ENCODE measurements at regions not wholly inside any gene's neighbourhood (a gene's known extent, or its start where the extent isn't known, plus 50 kb on each side); places are given as distances from the start of the nearest gene placed in this dataset.

DNA sequence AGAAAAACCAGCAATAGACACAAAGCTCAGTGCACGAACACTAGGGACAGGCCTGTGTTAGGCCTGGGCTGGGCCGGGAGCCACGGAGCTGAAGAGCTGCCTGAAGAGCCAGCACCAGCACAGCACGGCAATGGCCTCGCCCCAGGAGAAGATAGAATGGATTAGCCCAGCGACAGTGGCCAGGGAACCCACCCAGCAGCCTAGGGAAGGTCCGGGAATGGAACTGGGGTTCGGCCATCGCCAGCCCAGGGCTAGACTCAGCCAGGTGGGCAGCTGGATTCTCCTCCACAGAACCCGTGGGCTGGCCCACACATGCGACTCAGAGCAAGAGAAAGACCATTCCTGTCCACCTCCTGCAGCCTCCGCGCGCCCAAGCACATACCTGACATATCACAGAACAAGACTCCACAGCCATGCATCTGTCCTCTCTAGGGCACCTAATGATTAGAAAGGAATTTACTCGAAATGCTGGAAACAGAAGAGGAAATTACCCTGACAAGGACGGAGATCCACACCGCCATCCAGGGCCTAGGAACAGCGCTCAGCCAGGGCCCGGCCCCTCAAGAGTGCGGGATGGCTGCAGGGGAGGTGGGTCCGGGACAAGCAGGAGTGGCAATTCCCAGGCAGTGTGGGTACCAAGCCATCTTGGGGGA is 82.8 kb downstream of the TMEM18 start:
- TF ChIP-seq NFYB (IDR thresholded peaks at IDR 0.05; ENCODE audit: insufficient read depth, low read depth, low read length) (no peak), MYC (IDR thresholded peaks at IDR 0.05; ENCODE audit: insufficient read depth, insufficient read length, insufficient replicate concordance, low read length, severe bottlenecking) (no peak), ZNF274 (IDR thresholded peaks at IDR 0.05; ENCODE audit: insufficient read depth, insufficient read length) (no peak), ATF7 (IDR thresholded peaks at IDR 0.05; ENCODE audit: low read depth) (no peak), JUNB (IDR thresholded peaks at IDR 0.05) (no peak), GABPA (IDR thresholded peaks at IDR 0.05; ENCODE audit: low read depth) (no peak), KDM1A (IDR thresholded peaks at IDR 0.05; ENCODE audit: borderline replicate concordance) (no peak), MTA3 (IDR thresholded peaks at IDR 0.05; ENCODE audit: borderline replicate concordance, low read length) (no peak)
- TF ChIP-seq, protein P1, sequence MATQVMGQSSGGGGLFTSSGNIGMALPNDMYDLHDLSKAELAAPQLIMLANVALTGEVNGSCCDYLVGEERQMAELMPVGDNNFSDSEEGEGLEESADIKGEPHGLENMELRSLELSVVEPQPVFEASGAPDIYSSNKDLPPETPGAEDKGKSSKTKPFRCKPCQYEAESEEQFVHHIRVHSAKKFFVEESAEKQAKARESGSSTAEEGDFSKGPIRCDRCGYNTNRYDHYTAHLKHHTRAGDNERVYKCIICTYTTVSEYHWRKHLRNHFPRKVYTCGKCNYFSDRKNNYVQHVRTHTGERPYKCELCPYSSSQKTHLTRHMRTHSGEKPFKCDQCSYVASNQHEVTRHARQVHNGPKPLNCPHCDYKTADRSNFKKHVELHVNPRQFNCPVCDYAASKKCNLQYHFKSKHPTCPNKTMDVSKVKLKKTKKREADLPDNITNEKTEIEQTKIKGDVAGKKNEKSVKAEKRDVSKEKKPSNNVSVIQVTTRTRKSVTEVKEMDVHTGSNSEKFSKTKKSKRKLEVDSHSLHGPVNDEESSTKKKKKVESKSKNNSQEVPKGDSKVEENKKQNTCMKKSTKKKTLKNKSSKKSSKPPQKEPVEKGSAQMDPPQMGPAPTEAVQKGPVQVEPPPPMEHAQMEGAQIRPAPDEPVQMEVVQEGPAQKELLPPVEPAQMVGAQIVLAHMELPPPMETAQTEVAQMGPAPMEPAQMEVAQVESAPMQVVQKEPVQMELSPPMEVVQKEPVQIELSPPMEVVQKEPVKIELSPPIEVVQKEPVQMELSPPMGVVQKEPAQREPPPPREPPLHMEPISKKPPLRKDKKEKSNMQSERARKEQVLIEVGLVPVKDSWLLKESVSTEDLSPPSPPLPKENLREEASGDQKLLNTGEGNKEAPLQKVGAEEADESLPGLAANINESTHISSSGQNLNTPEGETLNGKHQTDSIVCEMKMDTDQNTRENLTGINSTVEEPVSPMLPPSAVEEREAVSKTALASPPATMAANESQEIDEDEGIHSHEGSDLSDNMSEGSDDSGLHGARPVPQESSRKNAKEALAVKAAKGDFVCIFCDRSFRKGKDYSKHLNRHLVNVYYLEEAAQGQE (IDR thresholded peaks at IDR 0.05; ENCODE audit: low read depth, low read length) = no peak
- TF ChIP-seq, protein P2, sequence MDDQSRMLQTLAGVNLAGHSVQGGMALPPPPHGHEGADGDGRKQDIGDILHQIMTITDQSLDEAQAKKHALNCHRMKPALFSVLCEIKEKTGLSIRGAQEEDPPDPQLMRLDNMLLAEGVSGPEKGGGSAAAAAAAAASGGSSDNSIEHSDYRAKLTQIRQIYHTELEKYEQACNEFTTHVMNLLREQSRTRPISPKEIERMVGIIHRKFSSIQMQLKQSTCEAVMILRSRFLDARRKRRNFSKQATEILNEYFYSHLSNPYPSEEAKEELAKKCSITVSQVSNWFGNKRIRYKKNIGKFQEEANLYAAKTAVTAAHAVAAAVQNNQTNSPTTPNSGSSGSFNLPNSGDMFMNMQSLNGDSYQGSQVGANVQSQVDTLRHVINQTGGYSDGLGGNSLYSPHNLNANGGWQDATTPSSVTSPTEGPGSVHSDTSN (IDR thresholded peaks at IDR 0.05; ENCODE audit: insufficient replicate concordance, low read depth, low read length) = no peak
- TF ChIP-seq, protein P3, sequence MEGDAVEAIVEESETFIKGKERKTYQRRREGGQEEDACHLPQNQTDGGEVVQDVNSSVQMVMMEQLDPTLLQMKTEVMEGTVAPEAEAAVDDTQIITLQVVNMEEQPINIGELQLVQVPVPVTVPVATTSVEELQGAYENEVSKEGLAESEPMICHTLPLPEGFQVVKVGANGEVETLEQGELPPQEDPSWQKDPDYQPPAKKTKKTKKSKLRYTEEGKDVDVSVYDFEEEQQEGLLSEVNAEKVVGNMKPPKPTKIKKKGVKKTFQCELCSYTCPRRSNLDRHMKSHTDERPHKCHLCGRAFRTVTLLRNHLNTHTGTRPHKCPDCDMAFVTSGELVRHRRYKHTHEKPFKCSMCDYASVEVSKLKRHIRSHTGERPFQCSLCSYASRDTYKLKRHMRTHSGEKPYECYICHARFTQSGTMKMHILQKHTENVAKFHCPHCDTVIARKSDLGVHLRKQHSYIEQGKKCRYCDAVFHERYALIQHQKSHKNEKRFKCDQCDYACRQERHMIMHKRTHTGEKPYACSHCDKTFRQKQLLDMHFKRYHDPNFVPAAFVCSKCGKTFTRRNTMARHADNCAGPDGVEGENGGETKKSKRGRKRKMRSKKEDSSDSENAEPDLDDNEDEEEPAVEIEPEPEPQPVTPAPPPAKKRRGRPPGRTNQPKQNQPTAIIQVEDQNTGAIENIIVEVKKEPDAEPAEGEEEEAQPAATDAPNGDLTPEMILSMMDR (IDR thresholded peaks at IDR 0.05 in 2 of 3, conservative IDR thresholded peaks at IDR 0.05 in 1 of 3; ENCODE audit: control insufficient read depth in 2 of 3, extremely low read depth in 1 of 3, insufficient read depth in 1 of 3, low read depth in 3 of 3, low read length in 3 of 3) = no peak
- TF ChIP-seq, protein P4, sequence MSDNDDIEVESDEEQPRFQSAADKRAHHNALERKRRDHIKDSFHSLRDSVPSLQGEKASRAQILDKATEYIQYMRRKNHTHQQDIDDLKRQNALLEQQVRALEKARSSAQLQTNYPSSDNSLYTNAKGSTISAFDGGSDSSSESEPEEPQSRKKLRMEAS (IDR thresholded peaks at IDR 0.05; ENCODE audit: low read depth, low read length) = no peak
- TF ChIP-seq, protein P5, sequence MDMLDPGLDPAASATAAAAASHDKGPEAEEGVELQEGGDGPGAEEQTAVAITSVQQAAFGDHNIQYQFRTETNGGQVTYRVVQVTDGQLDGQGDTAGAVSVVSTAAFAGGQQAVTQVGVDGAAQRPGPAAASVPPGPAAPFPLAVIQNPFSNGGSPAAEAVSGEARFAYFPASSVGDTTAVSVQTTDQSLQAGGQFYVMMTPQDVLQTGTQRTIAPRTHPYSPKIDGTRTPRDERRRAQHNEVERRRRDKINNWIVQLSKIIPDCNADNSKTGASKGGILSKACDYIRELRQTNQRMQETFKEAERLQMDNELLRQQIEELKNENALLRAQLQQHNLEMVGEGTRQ (IDR thresholded peaks at IDR 0.05; ENCODE audit: borderline replicate concordance, low read depth, low read length) = no peak

All from GM12878 (cell line).